ENCODE measurements at regions not wholly inside any gene's neighbourhood (a gene's known extent, or its start where the extent isn't known, plus 50 kb on each side); places are given as distances from the start of the nearest gene placed in this dataset.
"Not testable (repeated sequence)": the region's sequence is repeated elsewhere in the genome, so short reads cannot be mapped to it uniquely, and the experiment has no call there.

DNA sequence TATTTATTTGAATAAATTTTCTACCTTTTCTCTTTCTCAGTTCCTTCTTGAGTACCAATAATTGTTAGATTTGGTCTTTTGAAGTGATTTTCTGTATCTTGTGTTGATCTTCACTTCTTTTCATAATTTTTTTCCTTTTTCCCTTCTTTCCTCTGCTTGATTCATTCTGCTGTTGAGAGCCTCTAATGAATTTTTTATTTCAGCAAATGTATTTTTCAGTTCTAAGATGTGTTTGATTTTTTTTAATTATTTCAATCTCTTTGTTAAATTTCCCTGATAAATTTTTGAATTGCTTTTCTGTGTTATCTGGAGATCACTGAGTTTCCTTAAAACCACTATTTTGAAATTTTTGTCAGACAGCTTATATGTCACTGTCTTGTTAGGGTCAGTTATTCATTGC is 155.4 kb upstream of the IL15 start:
- DNase-seq = no peak
- Histone ChIP-seq H3K4me1 (no peaks in the 10 kb centered on the region), H3K27ac (no peak overlapping the region), H3K9me3 (peaks cover 0 to 53% (median 18%) of the 10 kb centered on the region in 11 donors), H3K36me3 (no peaks in the 10 kb centered on the region), H3K27me3 (no peaks in the 10 kb centered on the region), H3K4me3 (no peak overlapping the region)
- intact Hi-C loops (cut with DNase I) = no loop called here
- TF ChIP-seq, protein P1, sequence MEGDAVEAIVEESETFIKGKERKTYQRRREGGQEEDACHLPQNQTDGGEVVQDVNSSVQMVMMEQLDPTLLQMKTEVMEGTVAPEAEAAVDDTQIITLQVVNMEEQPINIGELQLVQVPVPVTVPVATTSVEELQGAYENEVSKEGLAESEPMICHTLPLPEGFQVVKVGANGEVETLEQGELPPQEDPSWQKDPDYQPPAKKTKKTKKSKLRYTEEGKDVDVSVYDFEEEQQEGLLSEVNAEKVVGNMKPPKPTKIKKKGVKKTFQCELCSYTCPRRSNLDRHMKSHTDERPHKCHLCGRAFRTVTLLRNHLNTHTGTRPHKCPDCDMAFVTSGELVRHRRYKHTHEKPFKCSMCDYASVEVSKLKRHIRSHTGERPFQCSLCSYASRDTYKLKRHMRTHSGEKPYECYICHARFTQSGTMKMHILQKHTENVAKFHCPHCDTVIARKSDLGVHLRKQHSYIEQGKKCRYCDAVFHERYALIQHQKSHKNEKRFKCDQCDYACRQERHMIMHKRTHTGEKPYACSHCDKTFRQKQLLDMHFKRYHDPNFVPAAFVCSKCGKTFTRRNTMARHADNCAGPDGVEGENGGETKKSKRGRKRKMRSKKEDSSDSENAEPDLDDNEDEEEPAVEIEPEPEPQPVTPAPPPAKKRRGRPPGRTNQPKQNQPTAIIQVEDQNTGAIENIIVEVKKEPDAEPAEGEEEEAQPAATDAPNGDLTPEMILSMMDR (IDR thresholded peaks at IDR 0.05) = no peak
- no peak for ATAC-seq

DNA sequence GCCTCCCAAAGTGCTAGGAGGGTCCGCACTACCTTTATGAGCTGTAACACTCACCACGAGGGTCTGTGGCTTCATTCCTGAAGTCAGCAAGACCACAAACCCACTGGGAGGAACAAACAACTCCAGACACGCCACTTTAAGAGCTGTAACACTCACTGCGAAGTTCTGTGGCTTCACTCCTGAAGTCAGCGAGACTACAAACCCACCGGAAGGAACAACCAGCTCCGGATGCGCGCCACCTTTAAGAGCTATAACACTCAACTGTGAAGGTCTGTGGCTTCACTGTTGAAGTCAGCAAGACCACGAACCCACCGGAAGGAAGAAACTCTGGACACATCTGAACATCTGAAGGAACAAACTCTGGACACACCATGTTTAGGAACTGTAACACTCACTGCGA is 152.1 kb upstream of the IL15 start:
- H3K27ac ChIP-seq; intact Hi-C loops (cut with DNase I); DNase-seq; H3K4me1 ChIP-seq; H3K36me3 ChIP-seq; H3K4me3 ChIP-seq; H3K27me3 ChIP-seq; ATAC-seq: not testable (repeated sequence)
- 90 to 92% methylated on average over 12 of the region's 12 CpGs for WGBS, 2 donors
- H3K9me3 ChIP-seq = peaks cover 0 to 52% (median 18%) of the 10 kb centered on the region in 11 donors

DNA sequence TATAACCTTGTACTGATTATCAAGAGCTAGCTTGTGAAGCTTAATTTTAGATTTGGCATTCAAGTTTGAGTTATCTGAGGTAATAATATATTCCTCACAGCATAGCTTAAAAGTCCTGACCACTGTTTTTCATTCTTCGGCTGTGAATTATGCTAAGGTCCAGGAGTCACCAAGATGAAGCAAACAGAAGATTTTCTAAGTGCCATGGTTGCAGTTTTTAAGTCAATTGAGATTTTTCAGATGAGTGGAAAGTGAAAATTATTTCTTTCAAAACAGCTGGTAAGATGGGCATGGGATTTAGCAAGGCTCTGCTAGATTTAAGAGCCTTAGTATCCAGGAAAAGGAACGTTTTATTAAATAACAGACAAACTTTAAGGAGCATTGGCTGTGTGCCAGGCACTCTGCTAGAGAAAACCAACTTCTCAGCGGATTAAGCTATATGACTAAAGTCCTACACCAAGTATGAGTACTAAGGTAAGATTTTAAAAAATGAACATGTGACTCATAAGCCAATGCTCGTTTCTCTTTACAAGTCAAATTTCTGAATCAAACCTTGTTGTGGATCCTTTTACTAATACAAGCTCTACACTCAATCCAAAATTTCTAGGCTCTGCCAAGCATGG is 149.9 kb upstream of the IL15 start:
- ATAC-seq (no peak), DNase-seq (no peak)
- H3K4me3 ChIP-seq = no peak overlapping the region
- H3K4me1 ChIP-seq = no peaks in the 10 kb centered on the region
- no peaks in the 10 kb centered on the region for H3K27me3 ChIP-seq
- H3K27ac ChIP-seq = no peak overlapping the region
- TF ChIP-seq, protein P1 (IDR thresholded peaks at IDR 0.05) = no peak
- H3K9me3 ChIP-seq = peaks cover 0 to 31% (median 8%) of the 10 kb centered on the region in 11 donors
- intact Hi-C loops (cut with DNase I) = no loop called here
- 72 to 76% methylated on average over 4 of the region's 4 CpGs for WGBS, 2 donors
- no peaks in the 10 kb centered on the region for H3K36me3 ChIP-seq

DNA sequence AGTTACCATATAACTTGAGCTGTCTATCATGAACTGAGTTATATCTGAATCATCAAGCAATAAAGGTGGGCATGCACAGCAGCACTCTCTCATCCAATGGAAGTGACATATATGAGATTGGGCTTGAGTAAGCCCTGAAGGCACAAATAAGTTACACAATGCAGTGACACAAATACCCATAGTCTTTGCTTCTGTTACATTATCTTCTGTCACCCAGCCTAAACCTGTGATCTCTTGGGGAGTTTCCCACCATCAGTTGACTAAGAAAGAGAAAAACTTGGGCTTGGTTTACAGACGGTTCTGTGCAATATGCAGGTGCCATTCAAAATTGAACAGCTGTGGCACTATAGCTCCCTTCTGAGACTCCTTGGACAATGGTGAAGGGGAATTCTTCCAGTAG is 138.8 kb upstream of the IL15 start:
- H3K27ac ChIP-seq = no peak overlapping the region
- no peaks in the 10 kb centered on the region for H3K4me1 ChIP-seq
- no peaks in the 10 kb centered on the region for H3K9me3 ChIP-seq
- TF ChIP-seq, protein P1 (IDR thresholded peaks at IDR 0.05) = no peak
- WGBS, 2 donors = 92 to 97% methylated on average over 1 of the region's 1 CpG
- ATAC-seq (no peak), DNase-seq (no peak)
- H3K27me3 ChIP-seq = no peaks in the 10 kb centered on the region
- intact Hi-C loops (cut with DNase I) = no loop called here
- no peaks in the 10 kb centered on the region for H3K36me3 ChIP-seq
- H3K4me3 ChIP-seq = no peak overlapping the region

DNA sequence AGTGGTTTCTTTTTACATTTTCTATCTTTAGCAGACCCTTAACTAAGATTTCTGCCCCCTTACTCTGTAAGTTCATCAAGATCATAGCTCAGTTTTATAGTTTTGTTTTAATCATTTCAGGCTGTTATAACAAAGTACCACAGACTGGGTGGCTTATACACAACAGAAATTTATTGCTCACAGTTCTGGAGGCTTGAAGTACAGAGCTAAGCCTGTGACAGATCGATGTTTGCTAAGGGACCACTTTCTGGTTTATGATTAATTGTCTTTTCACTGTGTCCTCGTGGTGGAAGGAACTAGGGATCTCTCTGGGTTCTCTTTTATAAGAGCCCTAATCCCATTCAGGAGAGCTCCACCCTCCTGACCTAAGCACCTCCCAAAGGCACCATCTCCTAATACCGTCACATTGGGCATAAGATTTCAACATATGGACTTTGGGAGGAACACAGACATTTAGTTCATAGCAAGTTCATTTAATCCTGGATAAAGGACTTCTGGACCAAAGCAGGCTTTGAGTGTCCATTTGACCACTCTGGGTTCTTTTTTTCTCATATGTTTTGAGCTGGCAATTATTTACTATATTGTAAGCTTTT is 137.0 kb upstream of the IL15 start:
- intact Hi-C loops (cut with DNase I) = no loop called here
- TF ChIP-seq, protein P1 (IDR thresholded peaks at IDR 0.05) = no peak
- ATAC-seq = no peak
- Histone ChIP-seq H3K9me3 (peaks cover 0 to 2% (median 0%) of the 10 kb centered on the region in 11 donors), H3K36me3 (no peaks in the 10 kb centered on the region), H3K27me3 (no peaks in the 10 kb centered on the region), H3K27ac (no peak overlapping the region), H3K4me3 (no peak overlapping the region), H3K4me1 (no peaks in the 10 kb centered on the region)
- no peak for DNase-seq
- WGBS, 2 donors = 69 to 80% methylated on average over 3 of the region's 3 CpGs

Measured in heart right ventricle (tissue), 16 donors.